ENCODE measurements at regions not wholly inside any gene's neighbourhood (a gene's known extent, or its start where the extent isn't known, plus 50 kb on each side); places are given as distances from the start of the nearest gene placed in this dataset.
"Not testable (repeated sequence)": the region's sequence is repeated elsewhere in the genome, so short reads cannot be mapped to it uniquely, and the experiment has no call there.

GRCh38 chr10:131032329-131033165 is 279.0 kb downstream of the TCERG1L start:
- no peak for DNase-seq

- no peak for DNase-seq
Observed at GRCh38 chr10:131033166-131034085, 278.1 kb downstream of the TCERG1L start.

GRCh38 chr10:131034451-131034850 is 277.1 kb downstream of the TCERG1L start:
- DNase-seq = no peak

GRCh38 chr10:131035779-131036178 is 275.7 kb downstream of the TCERG1L start:
- no peak for DNase-seq

- DNase-seq = no peak
Observed at GRCh38 chr10:131038056-131038455, 273.5 kb downstream of the TCERG1L start.

- DNase-seq = no peak
Observed at GRCh38 chr10:131041031-131041430, 270.5 kb downstream of the TCERG1L start.

- no peak for DNase-seq
Observed at GRCh38 chr10:131041441-131041840, 270.1 kb downstream of the TCERG1L start.

GRCh38 chr10:131042015-131042414 is 269.5 kb downstream of the TCERG1L start:
- DNase-seq = not testable (repeated sequence)
